ENCODE measurements at regions not wholly inside any gene's neighbourhood (a gene's known extent, or its start where the extent isn't known, plus 50 kb on each side); places are given as distances from the start of the nearest gene placed in this dataset.

- no peak for DNase-seq
Observed at GRCh38 chr3:107242579-107242978, 134.7 kb upstream of the CCDC54 start.

GRCh38 chr3:107247116-107247515 is 130.1 kb upstream of the CCDC54 start:
- no peak for DNase-seq

GRCh38 chr3:107249132-107249531 is 128.1 kb upstream of the CCDC54 start:
- no peak for DNase-seq

- DNase-seq = no peak
Observed at GRCh38 chr3:107250221-107250620, 127.0 kb upstream of the CCDC54 start.

- DNase-seq = no peak
Observed at GRCh38 chr3:107251819-107252218, 125.4 kb upstream of the CCDC54 start.

- DNase-seq = no peak
Observed at GRCh38 chr3:107256963-107257362, 120.3 kb upstream of the CCDC54 start.

GRCh38 chr3:107258300-107258699 is 118.9 kb upstream of the CCDC54 start:
- DNase-seq = no peak

- DNase-seq = no peak
Observed at GRCh38 chr3:107260207-107260606, 117.0 kb upstream of the CCDC54 start.

- DNase-seq = no peak
Observed at GRCh38 chr3:107263269-107264021, 113.8 kb upstream of the CCDC54 start.

- DNase-seq = no peak
Observed at GRCh38 chr3:107264888-107265287, 112.4 kb upstream of the CCDC54 start.

- DNase-seq = no peak
Observed at GRCh38 chr3:107265526-107265925, 111.7 kb upstream of the CCDC54 start.

GRCh38 chr3:107268469-107268868 is 108.8 kb upstream of the CCDC54 start:
- no peak for DNase-seq

- DNase-seq = no peak
Observed at GRCh38 chr3:107269136-107269535, 108.1 kb upstream of the CCDC54 start.

- DNase-seq = no peak
Observed at GRCh38 chr3:107271787-107272387, 105.4 kb upstream of the CCDC54 start.

GRCh38 chr3:107272471-107272870 is 104.8 kb upstream of the CCDC54 start:
- no peak for DNase-seq

GRCh38 chr3:107272885-107273284 is 104.4 kb upstream of the CCDC54 start:
- DNase-seq = no peak

GRCh38 chr3:107273771-107274170 is 103.5 kb upstream of the CCDC54 start:
- DNase-seq = no peak

GRCh38 chr3:107275511-107275910 is 101.7 kb upstream of the CCDC54 start:
- no peak for DNase-seq

GRCh38 chr3:107283948-107284347 is 93.3 kb upstream of the CCDC54 start:
- no peak for DNase-seq

GRCh38 chr3:107284612-107285011 is 92.6 kb upstream of the CCDC54 start:
- no peak for DNase-seq

GRCh38 chr3:107285197-107285596 is 92.0 kb upstream of the CCDC54 start:
- DNase-seq = no peak

- no peak for DNase-seq
Observed at GRCh38 chr3:107289354-107289753, 87.9 kb upstream of the CCDC54 start.

- no peak for DNase-seq
Observed at GRCh38 chr3:107294117-107294516, 83.1 kb upstream of the CCDC54 start.

- DNase-seq = no peak
Observed at GRCh38 chr3:107297597-107297996, 79.6 kb upstream of the CCDC54 start.

- DNase-seq = no peak
Observed at GRCh38 chr3:107307205-107307604, 70.0 kb upstream of the CCDC54 start.
